ENCODE measurements at regions not wholly inside any gene's neighbourhood (a gene's known extent, or its start where the extent isn't known, plus 50 kb on each side); places are given as distances from the start of the nearest gene placed in this dataset.

DNA sequence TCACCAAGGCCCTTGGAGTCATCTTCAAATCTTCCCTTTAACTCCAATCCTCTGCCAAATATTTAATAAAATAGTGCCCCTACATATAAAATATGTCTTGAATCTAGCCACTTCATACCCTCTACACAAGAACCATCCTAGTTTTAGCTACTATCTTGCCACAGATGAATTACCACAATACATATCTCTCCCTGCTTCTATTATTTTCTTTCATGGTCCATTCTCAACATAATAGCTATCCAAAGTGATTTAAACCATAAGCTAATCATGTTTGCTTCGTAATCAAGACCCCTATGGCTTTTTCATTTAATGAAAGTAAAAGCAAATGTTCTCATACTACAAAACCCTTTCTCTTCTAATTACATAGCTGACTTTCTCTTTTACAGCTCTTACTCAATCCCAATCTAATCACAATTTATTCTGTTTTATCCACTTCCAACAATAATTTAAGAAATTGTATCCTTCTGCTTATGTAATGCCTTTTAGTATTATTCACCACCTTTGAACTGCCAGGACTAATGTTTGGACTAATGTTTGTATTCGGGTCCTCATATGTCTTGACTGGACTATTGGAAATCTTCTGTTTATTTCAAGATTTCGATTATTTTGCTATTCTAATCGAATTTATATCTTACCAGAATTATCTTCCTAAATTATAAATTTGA, 412.0 kb downstream of the SLITRK1 start:
- TF ChIP-seq, protein P1, sequence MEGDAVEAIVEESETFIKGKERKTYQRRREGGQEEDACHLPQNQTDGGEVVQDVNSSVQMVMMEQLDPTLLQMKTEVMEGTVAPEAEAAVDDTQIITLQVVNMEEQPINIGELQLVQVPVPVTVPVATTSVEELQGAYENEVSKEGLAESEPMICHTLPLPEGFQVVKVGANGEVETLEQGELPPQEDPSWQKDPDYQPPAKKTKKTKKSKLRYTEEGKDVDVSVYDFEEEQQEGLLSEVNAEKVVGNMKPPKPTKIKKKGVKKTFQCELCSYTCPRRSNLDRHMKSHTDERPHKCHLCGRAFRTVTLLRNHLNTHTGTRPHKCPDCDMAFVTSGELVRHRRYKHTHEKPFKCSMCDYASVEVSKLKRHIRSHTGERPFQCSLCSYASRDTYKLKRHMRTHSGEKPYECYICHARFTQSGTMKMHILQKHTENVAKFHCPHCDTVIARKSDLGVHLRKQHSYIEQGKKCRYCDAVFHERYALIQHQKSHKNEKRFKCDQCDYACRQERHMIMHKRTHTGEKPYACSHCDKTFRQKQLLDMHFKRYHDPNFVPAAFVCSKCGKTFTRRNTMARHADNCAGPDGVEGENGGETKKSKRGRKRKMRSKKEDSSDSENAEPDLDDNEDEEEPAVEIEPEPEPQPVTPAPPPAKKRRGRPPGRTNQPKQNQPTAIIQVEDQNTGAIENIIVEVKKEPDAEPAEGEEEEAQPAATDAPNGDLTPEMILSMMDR (IDR thresholded peaks at IDR 0.05; ENCODE audit: insufficient read depth, low read length) = no peak
- TF ChIP-seq POLR2AphosphoS5 (IDR thresholded peaks at IDR 0.05; ENCODE audit: low read depth) (no peak), GABPA (IDR thresholded peaks at IDR 0.05; ENCODE audit: low read depth) (no peak), SPI1 (IDR thresholded peaks at IDR 0.05; ENCODE audit: borderline replicate concordance, low read depth) (no peak)
- TF ChIP-seq, protein P2, sequence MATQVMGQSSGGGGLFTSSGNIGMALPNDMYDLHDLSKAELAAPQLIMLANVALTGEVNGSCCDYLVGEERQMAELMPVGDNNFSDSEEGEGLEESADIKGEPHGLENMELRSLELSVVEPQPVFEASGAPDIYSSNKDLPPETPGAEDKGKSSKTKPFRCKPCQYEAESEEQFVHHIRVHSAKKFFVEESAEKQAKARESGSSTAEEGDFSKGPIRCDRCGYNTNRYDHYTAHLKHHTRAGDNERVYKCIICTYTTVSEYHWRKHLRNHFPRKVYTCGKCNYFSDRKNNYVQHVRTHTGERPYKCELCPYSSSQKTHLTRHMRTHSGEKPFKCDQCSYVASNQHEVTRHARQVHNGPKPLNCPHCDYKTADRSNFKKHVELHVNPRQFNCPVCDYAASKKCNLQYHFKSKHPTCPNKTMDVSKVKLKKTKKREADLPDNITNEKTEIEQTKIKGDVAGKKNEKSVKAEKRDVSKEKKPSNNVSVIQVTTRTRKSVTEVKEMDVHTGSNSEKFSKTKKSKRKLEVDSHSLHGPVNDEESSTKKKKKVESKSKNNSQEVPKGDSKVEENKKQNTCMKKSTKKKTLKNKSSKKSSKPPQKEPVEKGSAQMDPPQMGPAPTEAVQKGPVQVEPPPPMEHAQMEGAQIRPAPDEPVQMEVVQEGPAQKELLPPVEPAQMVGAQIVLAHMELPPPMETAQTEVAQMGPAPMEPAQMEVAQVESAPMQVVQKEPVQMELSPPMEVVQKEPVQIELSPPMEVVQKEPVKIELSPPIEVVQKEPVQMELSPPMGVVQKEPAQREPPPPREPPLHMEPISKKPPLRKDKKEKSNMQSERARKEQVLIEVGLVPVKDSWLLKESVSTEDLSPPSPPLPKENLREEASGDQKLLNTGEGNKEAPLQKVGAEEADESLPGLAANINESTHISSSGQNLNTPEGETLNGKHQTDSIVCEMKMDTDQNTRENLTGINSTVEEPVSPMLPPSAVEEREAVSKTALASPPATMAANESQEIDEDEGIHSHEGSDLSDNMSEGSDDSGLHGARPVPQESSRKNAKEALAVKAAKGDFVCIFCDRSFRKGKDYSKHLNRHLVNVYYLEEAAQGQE (IDR thresholded peaks at IDR 0.05; ENCODE audit: insufficient replicate concordance, low read depth) = no peak

Data from HL-60 (cell line).